HG02798 (cell line): ENCODE measurements at regions not wholly inside any gene's neighbourhood (a gene's known extent, or its start where the extent isn't known, plus 50 kb on each side); places are given as distances from the start of the nearest gene placed in this dataset.
A peak's percentile ranks its signal among the peaks of the same experiment; 100 is the strongest.

Experiments used
- ATAC-seq: cut with Tn5 transposase; IDR thresholded peaks from one replicate; pipeline ENCODE4 v1.9.1; 2021; ENCODE audit warnings: mild to moderate bottlenecking; ENCODE audit not compliant: unreplicated experiment, poor library complexity

DNA sequence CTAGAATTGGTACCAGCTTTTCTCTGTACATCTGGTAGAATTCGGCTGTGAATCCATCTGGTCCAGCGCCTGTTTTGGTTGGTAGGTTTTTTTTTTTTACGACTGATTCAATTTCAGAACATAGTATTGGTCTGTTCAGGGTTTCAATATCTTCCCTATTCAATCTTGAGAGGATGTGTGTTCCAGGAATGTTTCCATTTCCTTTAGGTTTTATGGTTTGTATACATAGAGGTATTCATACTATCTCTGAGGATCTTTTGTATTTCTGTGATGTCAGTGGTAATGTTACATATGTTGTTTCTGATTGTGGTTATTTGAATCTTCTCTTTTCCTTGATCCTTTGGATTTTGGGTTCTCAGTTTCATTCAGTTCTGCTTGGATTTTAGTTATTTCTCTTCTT lies 172.1 kb upstream of the ITGA4 start:
- ATAC-seq = no peak

- ATAC-seq = no peak
Observed at GRCh38 chr2:181289698-181290097, 167.5 kb upstream of the ITGA4 start.

- no peak for ATAC-seq
Observed at GRCh38 chr2:181290182-181290581, 167.0 kb upstream of the ITGA4 start.

GRCh38 chr2:181294979-181295378 lies 162.2 kb upstream of the ITGA4 start:
- ATAC-seq = no peak

- no peak for ATAC-seq
Observed at GRCh38 chr2:181300600-181301291, 156.4 kb upstream of the ITGA4 start.

DNA sequence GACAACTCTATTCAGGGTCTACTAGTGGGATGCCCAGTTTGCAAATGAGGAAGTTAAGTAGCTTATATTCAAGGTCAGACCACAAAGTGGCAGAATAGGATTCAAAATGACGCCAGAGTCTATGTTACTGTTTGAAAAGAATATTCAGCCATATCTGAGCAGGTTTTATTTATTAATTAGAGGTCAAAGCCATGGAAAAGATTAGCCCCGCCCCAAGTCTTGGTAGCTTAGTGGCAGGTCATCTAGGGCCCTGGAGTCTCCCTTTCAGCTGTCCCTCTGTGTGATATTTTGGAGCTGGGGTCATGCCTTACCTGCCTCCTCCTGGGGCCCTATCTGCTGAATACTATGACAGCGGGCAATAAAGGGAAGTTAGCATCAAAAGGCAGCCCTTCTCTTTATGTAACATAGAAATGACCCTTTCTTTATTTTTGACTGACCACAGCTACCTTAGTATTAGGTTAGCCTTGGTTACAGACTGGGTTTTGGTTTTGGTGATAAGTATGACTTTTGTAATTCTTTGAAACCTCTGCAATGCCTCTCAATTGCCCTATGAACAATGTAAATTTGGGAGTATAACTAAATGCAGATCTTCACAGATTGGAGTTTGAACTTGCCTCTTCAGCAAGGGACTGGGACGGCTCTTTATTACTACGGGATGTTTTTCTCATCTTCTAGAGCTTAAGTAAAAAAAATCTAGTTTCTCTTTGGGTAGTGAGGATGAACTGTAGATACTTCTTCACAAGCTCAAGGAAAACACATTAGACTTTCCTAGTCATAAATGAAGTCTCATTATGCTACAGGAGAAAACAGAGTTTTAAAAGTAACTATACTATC lies 153.0 kb upstream of the ITGA4 start:
- peak; percentile 24 for ATAC-seq

- ATAC-seq = peak; percentile 90
Observed at GRCh38 chr2:181305301-181306123, 151.7 kb upstream of the ITGA4 start.

- peak; percentile 23 for ATAC-seq
Observed at GRCh38 chr2:181306785-181307184, 150.4 kb upstream of the ITGA4 start.

GRCh38 chr2:181307203-181307991 lies 149.8 kb upstream of the ITGA4 start:
- no peak for ATAC-seq

DNA sequence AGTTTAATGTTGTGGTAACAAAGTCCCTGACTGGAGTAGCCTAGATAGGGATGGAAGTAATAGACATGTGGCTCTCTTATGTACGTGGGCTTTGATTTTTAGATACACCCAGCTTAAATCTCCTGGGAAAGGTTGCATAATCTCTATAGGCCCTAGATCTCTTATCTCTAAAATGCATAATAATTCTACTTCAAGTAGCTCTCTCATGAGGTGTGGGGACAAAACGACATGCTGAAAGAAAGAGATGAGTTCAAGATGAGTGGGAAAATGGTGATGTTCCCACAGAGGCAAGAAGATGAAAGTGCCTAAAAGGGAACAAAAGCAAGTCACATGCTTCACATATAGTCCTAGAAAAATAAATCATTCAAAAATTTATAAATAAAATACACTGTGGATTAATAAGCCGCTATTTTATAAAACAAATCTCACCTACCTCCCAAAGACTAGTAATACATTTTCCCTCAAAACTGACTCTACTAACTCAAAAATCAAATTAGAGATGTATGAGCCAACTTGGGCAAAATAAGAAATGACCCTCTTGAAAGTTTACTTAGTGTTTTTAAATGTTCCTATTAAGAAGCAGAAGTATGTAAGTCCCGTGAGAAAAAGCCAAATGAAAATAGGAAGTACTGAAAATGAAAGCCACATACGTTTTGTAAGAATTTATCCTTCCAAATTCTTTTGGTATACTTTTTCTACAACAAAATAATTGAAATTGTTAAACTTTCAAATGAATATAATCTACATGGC lies 148.2 kb upstream of the ITGA4 start:
- ATAC-seq = no peak

DNA sequence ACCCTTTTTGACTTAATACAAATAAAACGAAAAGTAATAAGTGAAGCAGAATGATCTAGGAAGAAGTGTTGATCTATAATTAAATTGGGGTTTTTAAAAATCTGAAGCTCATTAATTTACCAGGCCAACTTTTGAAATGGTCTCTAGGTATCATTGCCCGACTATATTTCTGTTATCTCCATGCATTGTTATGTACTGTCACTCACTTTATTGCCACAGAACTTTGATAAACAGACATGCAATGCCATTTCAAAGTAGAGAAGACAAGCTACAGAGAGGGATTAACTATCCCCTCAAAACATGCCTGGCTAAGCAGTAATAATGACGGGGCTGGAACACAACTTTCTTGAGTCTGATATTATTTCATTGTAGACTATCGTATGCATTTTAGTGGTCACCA lies 147.6 kb upstream of the ITGA4 start:
- ATAC-seq = no peak

DNA sequence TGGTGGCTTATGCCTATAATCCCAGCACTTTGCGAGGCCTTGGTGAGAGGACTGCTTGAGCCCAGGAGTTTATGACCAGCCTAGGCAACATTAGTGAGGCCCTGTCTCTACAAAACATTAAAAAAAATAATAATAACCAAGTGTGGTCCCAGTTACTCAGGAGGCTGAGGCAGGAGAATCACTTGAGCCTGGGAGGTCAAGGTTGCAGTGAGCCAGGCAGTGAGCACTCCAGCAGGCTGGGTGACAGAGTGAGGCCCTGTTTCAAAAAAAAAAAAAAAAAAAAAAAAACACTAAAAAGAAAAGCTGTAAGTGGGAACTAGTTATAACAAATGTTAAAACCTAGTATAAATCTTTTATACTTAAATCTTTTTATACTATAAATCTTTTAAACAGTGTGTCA lies 146.2 kb upstream of the ITGA4 start:
- no peak for ATAC-seq

GRCh38 chr2:181311837-181312236 lies 145.3 kb upstream of the ITGA4 start:
- peak; percentile 27 for ATAC-seq

DNA sequence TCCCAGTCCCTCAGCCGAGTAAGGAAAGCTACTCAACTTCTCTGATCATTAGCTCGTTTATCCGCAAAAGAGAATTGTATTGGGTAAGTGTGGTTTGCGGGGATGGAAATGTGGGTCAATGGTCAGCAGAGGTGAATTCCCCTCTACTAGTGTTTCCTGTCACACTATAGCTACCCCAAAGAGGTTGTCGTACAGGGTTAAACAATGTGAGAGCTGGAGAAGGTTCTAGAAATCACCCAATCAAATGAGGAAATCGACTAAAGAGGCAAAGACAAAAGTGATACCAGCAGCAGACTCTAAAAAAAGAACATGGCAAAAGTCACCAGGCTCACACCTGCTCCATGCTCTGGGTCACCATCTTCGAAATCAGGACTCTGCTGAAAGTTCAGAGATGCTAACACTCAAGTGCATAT lies 144.7 kb upstream of the ITGA4 start:
- ATAC-seq = peak; percentile 88

DNA sequence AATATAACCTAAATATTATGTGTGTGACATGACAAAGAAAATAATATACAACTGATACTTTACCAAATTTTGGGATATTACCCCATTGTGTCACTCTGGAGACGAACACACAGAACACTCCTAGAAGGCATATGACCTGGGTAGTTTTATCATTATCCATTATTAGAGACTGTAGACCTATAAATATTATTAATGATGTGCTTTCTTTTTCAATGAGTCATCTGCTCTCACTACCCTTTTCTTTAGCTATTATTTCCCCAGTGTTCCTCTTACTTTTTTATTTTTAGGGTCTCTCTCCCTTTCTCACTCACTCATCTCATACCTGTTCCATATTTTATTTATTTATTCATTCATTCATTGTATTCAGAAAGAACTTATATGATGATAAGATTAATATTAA lies 143.3 kb upstream of the ITGA4 start:
- ATAC-seq = no peak

DNA sequence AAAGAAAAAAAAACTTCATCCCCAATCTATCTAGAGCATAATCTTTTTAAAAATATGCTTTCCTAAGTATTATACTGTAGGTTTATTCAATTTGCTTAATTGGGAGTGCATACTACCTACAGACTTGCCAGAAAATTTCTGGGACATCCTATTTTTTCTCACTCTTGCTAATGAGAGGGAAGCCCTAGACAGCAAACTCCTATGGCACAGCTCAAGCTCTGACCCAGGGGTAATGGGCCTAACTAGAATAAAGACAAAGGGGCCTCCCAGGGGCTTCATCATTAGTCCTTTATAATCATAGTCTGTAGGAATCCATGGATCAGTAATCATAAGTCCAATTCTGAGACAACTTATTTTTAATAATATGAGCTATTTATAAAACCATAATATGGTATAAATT lies 142.6 kb upstream of the ITGA4 start:
- ATAC-seq = no peak

DNA sequence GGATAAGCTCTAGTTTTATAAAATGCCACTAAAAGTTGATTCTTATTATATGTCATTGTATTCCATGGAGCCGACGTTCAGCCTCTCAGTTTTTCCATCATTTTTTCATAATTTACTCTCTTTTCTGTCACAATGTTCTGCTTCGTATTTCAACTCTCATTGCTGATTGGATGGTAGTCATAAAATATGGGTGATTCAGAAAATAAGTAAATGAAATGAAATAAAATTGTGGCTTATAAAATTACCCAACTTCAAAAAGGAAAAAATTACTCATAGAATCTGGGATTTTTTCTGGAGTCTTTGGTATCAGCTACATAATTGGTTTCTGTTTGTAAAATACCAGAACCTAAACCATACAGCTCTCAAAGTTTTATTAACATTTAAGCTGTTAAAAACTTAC lies 139.7 kb upstream of the ITGA4 start:
- ATAC-seq = no peak

- ATAC-seq = no peak
Observed at GRCh38 chr2:181318504-181319280, 138.5 kb upstream of the ITGA4 start.

DNA sequence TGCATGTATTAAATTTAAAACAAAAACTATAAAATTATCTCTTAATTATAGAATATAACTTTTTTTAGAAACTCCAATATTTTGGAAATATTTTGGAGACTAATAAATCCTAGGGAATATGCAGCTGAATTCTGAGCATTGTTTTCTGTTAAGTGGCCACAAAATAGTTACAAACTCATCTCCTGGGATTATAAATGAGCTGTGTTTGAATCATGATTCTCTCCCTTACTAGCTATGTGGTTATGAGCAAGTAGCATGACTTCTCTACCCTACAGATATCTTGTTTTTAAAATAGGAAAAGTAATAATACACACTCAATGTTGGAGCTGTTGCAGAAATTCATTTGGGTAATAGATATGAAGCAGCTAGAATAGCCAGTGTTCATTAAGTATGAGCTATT lies 137.9 kb upstream of the ITGA4 start:
- ATAC-seq = no peak
